Coronary artery (tissue), 2 donors: ENCODE measurements at regions not wholly inside any gene's neighbourhood (a gene's known extent, or its start where the extent isn't known, plus 50 kb on each side); places are given as distances from the start of the nearest gene placed in this dataset.

Experiments
- DNase-seq: peaks from one replicate; pipeline ENCODE4 v3.0.0-alpha.2; 2017; ENCODE audit warnings: low spot score
- H3K27ac ChIP-seq, 2 donors: fragments of 200-600 bp; sonication (generic); one replicate each; pipeline ENCODE4 v1.5.1; 2016 to 2019
- H3K4me3 ChIP-seq: fragments of 200-600 bp; sonication (generic); 2 replicates; pipeline ENCODE4 v1.5.1; 2016; ENCODE audit warnings: mild to moderate bottlenecking, moderate library complexity
- CTCF ChIP-seq: fragments of 200-600 bp; sonication (generic); IDR thresholded peaks from one replicate; pipeline ENCODE4 v1.5.1; 2019; ENCODE audit warnings: antibody characterized with exemption

GRCh38 chr6:21826023-21826422 lies 232.5 kb downstream of the SOX4 start:
- TF ChIP-seq CTCF: no peak

GRCh38 chr6:21826904-21827303 lies 233.4 kb downstream of the SOX4 start:
- no peak for TF ChIP-seq CTCF
- no peak overlapping the region for H3K27ac ChIP-seq
- DNase-seq: no peak
- H3K4me3 ChIP-seq: no peak overlapping the region

More at GRCh38 chr6:21826023-21826422, 232.5 kb downstream of the SOX4 start:
- Histone ChIP-seq H3K4me3 (no peak overlapping the region), H3K27ac (no peak overlapping the region)
- DNase-seq: no peak

GRCh38 chr6:21827425-21828202 lies 234.1 kb downstream of the SOX4 start:
- Histone ChIP-seq H3K4me3 (no peak overlapping the region), H3K27ac (no peak overlapping the region)
- no peak for TF ChIP-seq CTCF
- no peak for DNase-seq

- no peak for TF ChIP-seq CTCF
- DNase-seq: no peak
- no peak overlapping the region for H3K27ac ChIP-seq
- H3K4me3 ChIP-seq: no peak overlapping the region
Observed at GRCh38 chr6:21828704-21829103, 235.2 kb downstream of the SOX4 start.

- DNase-seq: no peak
- Histone ChIP-seq H3K27ac (no peak overlapping the region), H3K4me3 (no peak overlapping the region)
- no peak for TF ChIP-seq CTCF
Observed at GRCh38 chr6:21829126-21829525, 235.6 kb downstream of the SOX4 start.

- TF ChIP-seq CTCF: no peak
- H3K27ac ChIP-seq: no peak overlapping the region
- no peak for DNase-seq
- no peak overlapping the region for H3K4me3 ChIP-seq
Observed at GRCh38 chr6:21831521-21832291, 238.2 kb downstream of the SOX4 start.
